ENCODE measurements at regions not wholly inside any gene's neighbourhood (a gene's known extent, or its start where the extent isn't known, plus 50 kb on each side); places are given as distances from the start of the nearest gene placed in this dataset.
"Not testable (repeated sequence)": the region's sequence is repeated elsewhere in the genome, so short reads cannot be mapped to it uniquely, and the experiment has no call there.

DNA sequence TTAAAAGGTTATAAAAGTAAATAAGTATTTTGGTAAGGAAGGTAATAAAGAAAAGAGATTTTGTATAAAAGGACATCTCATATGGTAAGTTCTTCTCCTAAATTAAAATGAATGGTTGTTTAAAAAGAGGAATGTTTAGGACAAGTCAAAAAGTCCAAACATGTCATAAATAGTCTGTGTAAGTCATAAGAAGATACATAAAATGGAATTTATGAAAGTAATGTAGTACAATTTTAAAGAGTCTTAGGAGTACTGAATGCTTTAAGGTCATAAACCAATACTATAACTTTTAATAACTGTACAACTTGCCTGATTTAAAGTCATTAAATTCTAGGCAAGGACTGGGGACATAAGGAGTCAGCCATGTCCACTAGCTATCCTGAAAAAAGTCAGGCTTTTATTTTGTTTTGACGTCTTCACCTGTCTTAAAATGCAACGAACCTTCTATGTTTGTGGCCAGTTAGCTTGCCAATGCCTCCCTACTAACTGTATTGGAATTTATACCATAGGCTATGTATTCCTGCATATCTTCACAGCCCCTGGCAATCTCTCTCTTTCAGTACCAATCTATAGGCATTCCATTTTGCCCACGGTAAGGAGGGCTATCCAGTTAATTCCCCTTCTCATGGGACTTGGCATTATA, 312.3 kb upstream of the LRRTM4 start:
- DNase-seq (ENCODE audit: low spot score): no peak

GRCh38 chr2:77838441-77838840, 316.3 kb upstream of the LRRTM4 start:
- DNase-seq (ENCODE audit: low spot score): no peak

DNA sequence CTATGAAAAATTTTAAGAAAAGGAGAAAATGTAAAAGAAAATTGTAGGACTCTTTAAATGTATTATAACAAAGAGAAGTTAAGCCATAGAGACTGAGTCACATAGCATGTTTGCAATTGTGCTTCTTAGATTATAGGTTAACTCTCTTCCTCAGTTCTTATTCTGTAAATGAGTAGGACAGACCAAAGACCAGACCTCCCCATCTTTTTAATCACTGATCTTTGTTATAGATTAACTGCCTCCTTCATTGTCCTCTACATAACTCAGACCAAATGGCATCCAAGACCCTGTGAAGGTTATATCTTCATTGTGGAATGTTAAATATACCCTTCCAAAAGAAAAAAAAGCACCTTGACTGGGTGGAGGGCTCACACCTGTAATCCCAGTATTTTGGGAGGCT, 316.9 kb upstream of the LRRTM4 start:
- no peak for DNase-seq (ENCODE audit: low spot score)

DNA sequence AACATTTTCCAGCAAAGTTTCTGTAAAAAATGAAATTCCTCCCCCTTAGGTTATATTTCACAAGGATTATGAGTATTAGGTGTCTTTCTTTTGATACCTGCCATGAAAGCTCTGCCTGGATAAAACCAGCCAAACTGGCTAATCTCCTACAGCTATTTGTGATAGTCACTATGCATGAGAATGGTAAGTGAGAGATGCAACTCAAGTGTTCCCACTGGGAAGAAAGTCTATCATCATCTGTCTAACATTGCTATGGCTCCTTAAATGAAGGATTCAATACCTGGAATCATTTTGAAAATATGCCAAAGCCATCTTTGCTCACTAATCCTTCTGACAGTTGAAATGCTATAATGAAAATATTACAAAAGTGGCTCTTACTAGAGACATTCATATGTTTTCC, 339.9 kb upstream of the LRRTM4 start:
- no peak for DNase-seq (ENCODE audit: low spot score)

- no peak for DNase-seq (ENCODE audit: low spot score)
Observed at GRCh38 chr2:77864426-77864825, 342.2 kb upstream of the LRRTM4 start.

DNA sequence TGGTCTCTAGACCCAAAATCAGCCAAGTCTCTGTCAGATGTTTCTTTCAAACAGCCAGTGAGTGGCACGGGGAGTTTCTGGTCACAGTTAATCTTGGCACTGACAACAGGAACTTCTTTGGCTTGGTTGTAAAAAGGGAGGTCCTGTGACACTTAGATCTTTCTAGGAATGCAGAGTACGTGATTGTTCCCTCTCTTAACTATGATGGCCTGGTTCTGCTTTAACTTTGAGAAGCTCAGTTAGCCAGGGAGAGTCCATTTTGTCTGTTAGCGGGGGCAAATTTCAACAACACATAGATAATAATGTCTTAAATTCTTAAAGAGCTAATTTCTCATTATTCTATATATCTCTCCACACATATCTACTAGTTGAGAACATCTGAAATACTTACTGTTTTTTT, 344.5 kb upstream of the LRRTM4 start:
- no peak for DNase-seq (ENCODE audit: low spot score)

GRCh38 chr2:77867146-77867545, 345.0 kb upstream of the LRRTM4 start:
- DNase-seq (ENCODE audit: low spot score): no peak

- no peak for DNase-seq (ENCODE audit: low spot score)
Observed at GRCh38 chr2:77873506-77873905, 351.3 kb upstream of the LRRTM4 start.

DNA sequence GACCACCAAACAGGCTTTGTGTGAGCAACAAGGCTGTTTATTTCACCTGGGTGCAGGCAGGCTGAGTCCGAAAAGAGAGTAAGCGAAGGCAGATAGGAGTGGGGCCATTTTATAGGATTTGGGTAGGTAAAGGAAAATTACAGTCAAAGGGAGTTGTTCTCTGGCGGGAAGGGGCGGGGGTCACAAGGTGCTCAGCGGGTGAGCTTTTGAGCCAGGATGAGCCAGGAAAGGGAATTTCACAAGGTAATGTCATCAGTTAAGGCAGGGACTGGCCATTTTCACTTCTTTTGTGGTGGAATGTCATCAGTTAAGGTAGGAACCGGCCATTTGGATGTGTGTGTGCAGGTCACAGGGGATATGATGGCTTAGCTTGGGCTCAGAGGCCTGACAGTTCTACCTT, 378.0 kb upstream of the LRRTM4 start:
- DNase-seq (ENCODE audit: low spot score): not testable (repeated sequence)

DNA sequence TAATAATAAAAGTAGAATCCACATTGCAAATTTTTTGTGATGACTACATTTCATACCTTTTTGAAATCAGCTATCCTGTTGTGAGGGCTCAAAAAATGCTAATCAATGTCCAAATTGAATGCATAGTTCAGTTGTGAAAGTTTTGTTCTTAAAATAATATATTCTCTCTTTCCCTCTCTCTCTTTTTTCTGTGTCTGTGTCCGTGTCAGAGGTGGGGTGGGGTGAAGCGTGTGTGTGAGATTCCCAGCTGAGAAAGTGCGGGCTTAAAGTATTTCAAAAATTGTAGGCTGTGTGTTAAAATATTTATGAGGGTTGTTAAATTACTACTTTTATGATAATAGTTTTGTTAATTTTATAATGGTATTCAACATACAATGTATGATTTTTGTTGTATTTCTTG, 388.0 kb upstream of the LRRTM4 start:
- DNase-seq (ENCODE audit: low spot score): no peak

DNA sequence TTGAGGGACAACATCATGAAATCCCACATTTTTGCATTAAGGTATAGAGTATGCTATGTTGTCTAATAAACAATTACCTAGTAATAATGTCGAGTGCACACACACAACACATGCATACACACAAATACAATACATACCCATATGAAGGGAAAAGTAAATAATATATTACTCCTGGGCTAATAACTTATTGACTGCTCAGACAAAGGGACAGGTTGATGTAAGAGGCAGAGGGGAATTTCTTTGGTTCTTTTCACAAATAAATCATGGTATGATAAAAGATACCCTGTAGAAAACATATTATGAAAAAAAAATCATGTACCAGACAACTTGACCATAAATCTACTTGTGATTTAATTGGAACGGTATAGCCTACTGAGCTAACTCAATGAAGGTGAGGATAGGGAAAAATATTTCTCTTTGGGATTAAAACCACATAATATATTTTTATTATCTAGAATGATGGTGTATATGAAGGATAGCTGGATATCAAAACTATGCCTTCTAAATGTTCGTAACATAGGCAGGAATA, 398.7 kb upstream of the LRRTM4 start:
- no peak for DNase-seq (ENCODE audit: low spot score)

DNA sequence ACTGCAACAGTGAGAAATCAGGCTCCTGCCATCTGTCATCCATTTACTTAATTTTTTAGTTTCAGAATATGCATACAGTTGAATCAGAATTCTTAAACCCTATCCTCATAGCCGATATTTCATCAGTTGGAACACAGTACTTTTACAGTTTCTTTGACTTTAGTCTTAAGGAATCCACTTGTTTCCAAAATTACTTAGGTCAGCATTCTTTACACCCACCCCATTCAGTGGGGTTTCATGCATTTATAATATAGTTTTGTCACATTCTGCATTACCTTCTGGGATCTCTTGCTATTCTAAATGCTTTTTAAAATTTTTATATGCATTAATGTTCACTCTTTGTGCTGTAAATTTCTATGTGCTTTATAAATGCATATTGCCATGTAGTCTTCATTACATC, 400.4 kb upstream of the LRRTM4 start:
- no peak for DNase-seq (ENCODE audit: low spot score)

- no peak for DNase-seq (ENCODE audit: low spot score)
Observed at GRCh38 chr2:77937366-77937765, 415.2 kb upstream of the LRRTM4 start.

- no peak for DNase-seq (ENCODE audit: low spot score)
Observed at GRCh38 chr2:77938462-77938861, 416.3 kb upstream of the LRRTM4 start.

DNA sequence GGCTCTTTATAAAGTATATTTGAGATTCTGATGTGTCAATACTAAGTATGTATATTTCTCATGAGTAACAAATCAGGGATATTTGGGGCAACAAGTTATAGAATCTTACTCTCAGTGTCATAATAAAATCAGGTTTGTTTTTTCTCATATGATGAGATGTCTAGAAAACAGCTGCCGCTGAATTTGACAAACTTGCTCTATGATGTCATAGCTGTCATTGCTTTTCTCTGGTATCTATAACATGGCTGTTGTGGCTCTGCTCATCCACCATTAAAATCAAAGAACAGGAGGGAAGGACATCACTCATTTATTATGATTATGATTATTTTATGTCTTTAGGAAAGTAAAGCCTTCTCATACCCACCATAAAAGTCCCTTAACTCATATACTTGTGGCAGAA, 417.2 kb upstream of the LRRTM4 start:
- DNase-seq (ENCODE audit: low spot score): no peak

DNA sequence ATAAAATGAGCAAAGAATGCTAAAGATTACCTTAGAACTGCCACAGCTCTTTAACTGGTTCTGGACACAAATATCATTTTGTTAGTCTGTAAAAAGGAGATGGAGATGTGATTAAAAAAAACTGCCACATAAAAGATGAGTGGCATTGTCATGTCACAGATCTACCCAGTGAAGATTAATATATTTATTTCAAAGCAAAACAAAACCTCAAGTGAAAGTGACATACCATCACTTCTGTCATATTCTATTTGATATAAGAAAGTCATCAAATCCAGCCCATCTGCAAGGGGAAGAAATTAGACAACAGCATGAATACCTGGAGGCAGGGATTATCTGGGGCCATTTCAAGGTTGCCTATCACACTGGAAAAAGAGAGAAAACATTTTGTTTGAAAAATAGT, 417.6 kb upstream of the LRRTM4 start:
- no peak for DNase-seq (ENCODE audit: low spot score)

- no peak for DNase-seq (ENCODE audit: low spot score)
Observed at GRCh38 chr2:77954931-77955330, 432.8 kb upstream of the LRRTM4 start.

- DNase-seq (ENCODE audit: low spot score): no peak
Observed at GRCh38 chr2:77962943-77963342, 440.8 kb upstream of the LRRTM4 start.

GRCh38 chr2:77977471-77978063, 455.4 kb upstream of the LRRTM4 start:
- DNase-seq (ENCODE audit: low spot score): no peak

DNA sequence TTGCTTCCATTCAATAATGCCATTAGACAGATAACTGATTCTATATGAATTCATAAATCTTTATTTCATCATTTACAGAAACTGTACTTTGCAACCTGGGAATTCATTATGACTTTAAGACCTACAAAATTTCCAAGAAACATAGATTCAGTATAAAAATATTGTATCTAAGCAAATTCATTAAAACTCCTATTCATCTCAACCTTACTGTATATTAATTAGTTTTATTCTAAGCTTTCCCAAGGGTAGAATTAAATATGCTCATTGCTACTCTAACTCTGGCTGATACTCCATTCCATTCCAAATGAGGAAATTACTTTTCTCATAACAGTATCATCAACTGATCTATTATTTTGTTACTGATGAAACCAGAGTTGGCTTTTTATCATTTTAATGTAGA, 473.0 kb upstream of the LRRTM4 start:
- DNase-seq (ENCODE audit: low spot score): no peak

DNA sequence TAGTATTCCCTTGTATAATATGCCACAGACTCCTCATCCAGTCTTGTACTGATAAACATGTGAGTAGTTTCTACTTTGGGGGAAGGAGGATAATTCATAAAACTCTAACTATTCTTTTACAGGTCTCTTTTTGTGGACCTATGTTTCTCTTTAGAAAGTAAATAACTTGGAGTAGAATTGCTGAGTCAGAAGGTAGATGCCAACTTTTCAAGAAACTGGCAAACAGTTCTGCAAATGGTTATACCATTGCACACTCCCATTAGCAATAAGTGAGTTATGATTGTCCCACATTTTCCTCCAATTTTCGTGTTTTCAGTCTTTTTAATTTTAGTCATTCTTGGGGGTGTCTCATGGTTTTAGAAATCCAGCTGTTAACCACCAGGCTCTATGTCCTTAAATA, 477.2 kb upstream of the LRRTM4 start:
- DNase-seq (ENCODE audit: low spot score): no peak

DNA sequence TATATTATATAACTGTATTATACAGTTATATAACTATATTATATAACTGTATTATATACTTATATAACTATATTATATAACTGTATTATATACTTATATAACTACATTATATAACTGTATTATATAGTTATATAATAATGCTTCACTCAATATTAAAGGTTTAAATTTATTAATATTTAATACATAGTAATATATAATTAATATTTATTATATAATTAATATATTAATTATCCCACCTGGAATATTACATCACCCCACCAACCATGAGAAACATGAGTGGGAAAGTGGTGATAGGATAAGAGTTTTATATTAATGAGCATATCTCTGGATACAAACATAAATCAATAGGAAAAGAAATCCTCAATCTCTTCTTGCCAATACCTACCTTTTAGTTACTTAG, 487.1 kb upstream of the LRRTM4 start:
- DNase-seq (ENCODE audit: low spot score): no peak

DNA sequence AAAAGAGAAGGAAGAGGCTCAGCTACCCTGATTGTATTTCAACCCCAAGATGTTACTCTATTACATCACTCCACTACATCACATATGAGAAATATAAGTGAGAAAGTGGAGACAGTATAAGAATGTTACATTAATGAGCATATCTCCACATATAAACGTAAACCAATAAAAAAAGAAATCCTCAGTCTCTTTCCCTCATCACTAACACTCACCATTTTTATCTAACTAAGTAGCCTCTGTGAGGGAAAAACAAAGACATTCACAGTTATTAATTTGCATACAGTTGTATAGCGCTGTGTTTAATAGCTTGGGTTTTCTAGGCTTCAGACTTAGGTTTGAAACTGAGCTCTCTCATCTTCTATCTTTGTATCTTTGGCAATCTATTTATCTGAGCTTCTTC, 489.1 kb upstream of the LRRTM4 start:
- no peak for DNase-seq (ENCODE audit: low spot score)

DNA sequence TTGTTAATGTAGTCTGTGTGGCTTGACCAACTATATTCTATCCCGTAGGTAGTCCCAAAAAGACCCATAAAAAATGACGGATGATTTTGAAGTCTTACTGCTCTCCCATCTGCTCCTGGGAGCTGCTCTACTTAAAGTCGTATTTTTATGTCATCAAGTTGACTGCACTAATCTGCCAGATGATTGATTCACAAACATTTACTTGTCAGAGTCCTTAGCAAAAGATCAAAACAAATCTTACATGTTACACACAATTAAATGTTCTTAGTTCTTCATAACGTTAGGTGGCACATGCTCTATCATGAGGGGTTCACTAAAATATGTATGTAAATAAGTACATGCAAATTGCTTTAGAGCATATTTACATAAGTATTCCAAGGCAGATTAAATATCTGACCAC, 498.3 kb upstream of the LRRTM4 start:
- DNase-seq (ENCODE audit: low spot score): no peak

Data from ecto neural progenitor cell (in vitro differentiated cells).